HEK293 (cell line): ENCODE measurements at regions not wholly inside any gene's neighbourhood (a gene's known extent, or its start where the extent isn't known, plus 50 kb on each side); places are given as distances from the start of the nearest gene placed in this dataset.
"Not testable (repeated sequence)": the region's sequence is repeated elsewhere in the genome, so short reads cannot be mapped to it uniquely, and the experiment has no call there.

ENCODE experiments used
- CTCF ChIA-PET: fragments of 350-600 bp; formaldehyde crosslinking; extraction: SDS; loops from one replicate; lab custom pipeline; 2021; ENCODE audit warnings: antibody characterized with exemption; lab: Yijun Ruan, JAX
- POLR2A ChIA-PET: fragments of 300-600 bp; formaldehyde crosslinking; extraction: SDS; loops from one replicate; lab custom pipeline; 2020; ENCODE audit warnings: antibody characterized with exemption, inconsistent platforms; lab: Yijun Ruan, JAX
- H3K27ac ChIP-seq: fragments of 200-500 bp; sonication (Bioruptor generic); 2 replicates; pipeline ENCODE4 v1.5.1; 2014; ENCODE audit warnings: low read depth, low read length, control low read depth, inconsistent platforms; ENCODE audit errors: extremely low read depth
- H3K36me3 ChIP-seq, 2 experiments: fragments of 200-500 bp in 1 of 2; sonication (Bioruptor generic) in 1 of 2; 1 replicate in 1 of 2; 2 replicates in 1 of 2; pipeline ENCODE4 v1.5.1; 2014 to 2017; ENCODE audit warnings: inconsistent platforms in 2 of 2, low read length in 2 of 2; ENCODE audit not compliant: control insufficient read depth in 2 of 2, insufficient read depth in 1 of 2
- H3K4me1 ChIP-seq: fragments of 200-500 bp; sonication (Bioruptor generic); 2 replicates; pipeline ENCODE4 v1.5.1; 2014; ENCODE audit warnings: mild to moderate bottlenecking, low read length, inconsistent platforms; ENCODE audit not compliant: control insufficient read depth, insufficient read depth
- H3K4me3 ChIP-seq: 2 replicates; pipeline ENCODE4 v1.5.1; 2011; ENCODE audit warnings: low read depth, mild to moderate bottlenecking, control low read depth, low read length, moderate library complexity
- H3K9me3 ChIP-seq: fragments of 200-500 bp; sonication (Bioruptor generic); 2 replicates; pipeline ENCODE4 v1.5.1; 2014; ENCODE audit warnings: low read depth, low read length, inconsistent platforms; ENCODE audit not compliant: control insufficient read depth, insufficient read depth
- BCL11B ChIP-seq: fragments of 450-650 bp; formaldehyde crosslinking; IDR thresholded peaks from 2 replicates; pipeline ENCODE4 v1.5.1; 2016; ENCODE audit warnings: low read depth, missing biosample characterization, missing genetic modification characterization
- CTCF ChIP-seq: fragments of 450-650 bp; formaldehyde crosslinking; IDR thresholded peaks from 2 replicates; pipeline ENCODE4 v1.5.1; 2016; ENCODE audit warnings: missing biosample characterization, missing genetic modification characterization
- GLIS1 ChIP-seq: fragments of 450-650 bp; formaldehyde crosslinking; IDR thresholded peaks from 2 replicates; pipeline ENCODE4 v1.5.1; 2016; ENCODE audit warnings: missing biosample characterization, missing genetic modification characterization
- KLF8 ChIP-seq: fragments of 450-650 bp; formaldehyde crosslinking; IDR thresholded peaks from 2 replicates; pipeline ENCODE4 v1.5.1; 2016; ENCODE audit warnings: missing biosample characterization, missing genetic modification characterization
- REPIN1 ChIP-seq: fragments of 450-650 bp; formaldehyde crosslinking; IDR thresholded peaks from 2 replicates; pipeline ENCODE4 v1.5.1; 2017; ENCODE audit warnings: missing biosample characterization, missing genetic modification characterization, low read depth
- SCRT2 ChIP-seq: fragments of 450-650 bp; formaldehyde crosslinking; IDR thresholded peaks from 2 replicates; pipeline ENCODE4 v1.5.1; 2016; ENCODE audit warnings: missing biosample characterization, missing genetic modification characterization
- ZBTB44 ChIP-seq: fragments of 450-650 bp; IDR thresholded peaks from 2 replicates; pipeline ENCODE4 v1.5.1; 2018; ENCODE audit warnings: missing biosample characterization, mild to moderate bottlenecking, missing genetic modification characterization
- ZBTB7A ChIP-seq: fragments of 450-650 bp; formaldehyde crosslinking; IDR thresholded peaks from 2 replicates; pipeline ENCODE4 v1.5.1; 2016; ENCODE audit warnings: low read depth, missing biosample characterization, missing genetic modification characterization
- ZBTB8A ChIP-seq: fragments of 450-650 bp; formaldehyde crosslinking; IDR thresholded peaks from 2 replicates; pipeline ENCODE4 v1.5.1; 2016; ENCODE audit warnings: missing biosample characterization, missing genetic modification characterization
- ZEB2 ChIP-seq: fragments of 450-650 bp; formaldehyde crosslinking; IDR thresholded peaks from 2 replicates; pipeline ENCODE4 v1.5.1; 2016; ENCODE audit warnings: missing biosample characterization, missing genetic modification characterization
- ZFP37 ChIP-seq: fragments of 450-650 bp; formaldehyde crosslinking; IDR thresholded peaks from 2 replicates; pipeline ENCODE4 v1.5.1; 2016; ENCODE audit warnings: missing biosample characterization, missing genetic modification characterization
- ZNF138 ChIP-seq: fragments of 450-650 bp; formaldehyde crosslinking; IDR thresholded peaks from 2 replicates; pipeline ENCODE4 v1.5.1; 2016; ENCODE audit warnings: missing biosample characterization, missing genetic modification characterization, borderline replicate concordance
- ZNF24 ChIP-seq: fragments of 450-650 bp; formaldehyde crosslinking; IDR thresholded peaks from 2 replicates; pipeline ENCODE4 v1.5.1; 2016; ENCODE audit warnings: missing biosample characterization, missing genetic modification characterization
- ZNF280D ChIP-seq: fragments of 450-650 bp; formaldehyde crosslinking; IDR thresholded peaks from 2 replicates; pipeline ENCODE4 v1.5.1; 2016; ENCODE audit warnings: missing biosample characterization, missing genetic modification characterization
- ZNF391 ChIP-seq: fragments of 450-650 bp; formaldehyde crosslinking; IDR thresholded peaks from 2 replicates; pipeline ENCODE4 v1.5.1; 2016; ENCODE audit warnings: low read depth, missing biosample characterization, missing genetic modification characterization, borderline replicate concordance
- ZNF423 ChIP-seq: fragments of 450-650 bp; formaldehyde crosslinking; IDR thresholded peaks from 2 replicates; pipeline ENCODE4 v1.5.1; 2016; ENCODE audit warnings: missing biosample characterization, missing genetic modification characterization
- ZNF433 ChIP-seq: fragments of 450-650 bp; formaldehyde crosslinking; IDR thresholded peaks from 2 replicates; pipeline ENCODE4 v1.5.1; 2016; ENCODE audit warnings: missing biosample characterization, missing genetic modification characterization, low read depth
- ZNF473 ChIP-seq: fragments of 450-650 bp; formaldehyde crosslinking; IDR thresholded peaks from 2 replicates; pipeline ENCODE4 v1.5.1; 2017; ENCODE audit warnings: missing biosample characterization, missing genetic modification characterization
- ZNF514 ChIP-seq: fragments of 450-650 bp; formaldehyde crosslinking; IDR thresholded peaks from 2 replicates; pipeline ENCODE4 v1.5.1; 2016; ENCODE audit warnings: missing biosample characterization, missing genetic modification characterization
- ZNF529 ChIP-seq: fragments of 450-650 bp; formaldehyde crosslinking; IDR thresholded peaks from 2 replicates; pipeline ENCODE4 v1.5.1; 2017; ENCODE audit warnings: missing genetic modification characterization, missing biosample characterization; ENCODE audit not compliant: insufficient replicate concordance
- ZNF571 ChIP-seq: fragments of 450-650 bp; formaldehyde crosslinking; IDR thresholded peaks from 2 replicates; pipeline ENCODE4 v1.5.0; 2017; ENCODE audit warnings: missing biosample characterization, missing genetic modification characterization
- ZNF585B ChIP-seq: fragments of 450-650 bp; formaldehyde crosslinking; IDR thresholded peaks from 2 replicates; pipeline ENCODE4 v1.5.1; 2016; ENCODE audit warnings: missing biosample characterization, missing genetic modification characterization
- ZNF596 ChIP-seq: fragments of 450-650 bp; IDR thresholded peaks from 2 replicates; pipeline ENCODE4 v1.5.0; 2018; ENCODE audit warnings: missing biosample characterization, mild to moderate bottlenecking, missing genetic modification characterization, moderate library complexity
- ZNF624 ChIP-seq: fragments of 450-650 bp; formaldehyde crosslinking; IDR thresholded peaks from 2 replicates; pipeline ENCODE4 v1.5.1; 2017; ENCODE audit warnings: missing biosample characterization, missing genetic modification characterization
- ZNF791 ChIP-seq: fragments of 450-650 bp; formaldehyde crosslinking; IDR thresholded peaks from 2 replicates; pipeline ENCODE4 v1.5.1; 2016; ENCODE audit warnings: missing biosample characterization, missing genetic modification characterization
- ZSCAN16 ChIP-seq: fragments of 450-650 bp; formaldehyde crosslinking; IDR thresholded peaks from 2 replicates; pipeline ENCODE4 v1.5.1; 2016; ENCODE audit warnings: missing biosample characterization, missing genetic modification characterization

- Histone ChIP-seq H3K4me1 (no peaks in the 10 kb centered on the region), H3K36me3 (no peaks in the 10 kb centered on the region), H3K27ac (no peak overlapping the region), H3K4me3 (no peak overlapping the region), H3K9me3 (no peaks in the 10 kb centered on the region)
- ChIA-PET CTCF (no interaction called here), POLR2A (no interaction called here)
- TF ChIP-seq ZBTB44 (peak; percentile 15; the same call in 1 of the 2 replicates), ZNF280D (no peak), GLIS1 (no peak)
Measured at GRCh38 chr11:92462821-92463220, 238.2 kb downstream of the FAT3 start.

GRCh38 chr11:92464822-92465221 is 240.2 kb downstream of the FAT3 start:
- Histone ChIP-seq H3K36me3 (no peaks in the 10 kb centered on the region), H3K9me3 (no peaks in the 10 kb centered on the region), H3K4me3 (no peak overlapping the region), H3K4me1 (no peaks in the 10 kb centered on the region), H3K27ac (no peak overlapping the region)
- TF ChIP-seq ZNF571 (tag by site-specific recombination) (no peak), ZNF585B (no peak), ZNF514 (no peak), KLF8 (tag by site-specific recombination) (no peak), ZSCAN16 (no peak), ZEB2 (no peak), ZNF423 (tag by site-specific recombination) (no peak), REPIN1 (tag by site-specific recombination) (no peak), ZNF473 (no peak), ZNF433 (no peak), ZBTB7A (tag by site-specific recombination) (no peak)
- CTCF ChIA-PET = no interaction called here
- POLR2A ChIA-PET = no interaction called here

- H3K36me3 ChIP-seq, H3K4me3 ChIP-seq, H3K9me3 ChIP-seq, POLR2A ChIA-PET, CTCF ChIA-PET, H3K27ac ChIP-seq, H3K4me1 ChIP-seq: not testable (repeated sequence)
- peak; percentile 45; the same call in 1 of the 2 replicates for TF ChIP-seq SCRT2 (tag by site-specific recombination)
Measured at GRCh38 chr11:92465410-92465809, 240.8 kb downstream of the FAT3 start.

GRCh38 chr11:92473736-92474135 is 249.1 kb downstream of the FAT3 start:
- no peaks in the 10 kb centered on the region for H3K4me1 ChIP-seq
- no peak overlapping the region for H3K27ac ChIP-seq
- H3K9me3 ChIP-seq = no peaks in the 10 kb centered on the region
- CTCF ChIA-PET = no interaction called here
- POLR2A ChIA-PET = no interaction called here
- H3K36me3 ChIP-seq = no peaks in the 10 kb centered on the region
- no peak overlapping the region for H3K4me3 ChIP-seq
- TF ChIP-seq CTCF (tag by site-specific recombination) (no peak), ZFP37 (tag by site-specific recombination) (no peak), ZEB2 (no peak), BCL11B (tag by site-specific recombination) (no peak), ZNF391 (tag by site-specific recombination) (no peak), ZBTB8A (tag by site-specific recombination) (no peak), ZNF138 (tag by site-specific recombination) (no peak), ZNF791 (no peak), ZNF24 (no peak), GLIS1 (no peak), ZNF596 (no peak), ZNF624 (no peak), ZNF529 (tag by site-specific recombination) (no peak)
